Activated CD8-positive, alpha-beta memory T cell treated with anti-CD3 and anti-CD28 coated beads, Interleukin-2, amount 50 U/mL, for 48 hours (primary cell): ENCODE measurements at regions not wholly inside any gene's neighbourhood (a gene's known extent, or its start where the extent isn't known, plus 50 kb on each side); places are given as distances from the start of the nearest gene placed in this dataset.

Experiments used
- DNase-seq: peaks from one replicate; pipeline ENCODE4 v3.0.0-alpha.2; 2020

DNA sequence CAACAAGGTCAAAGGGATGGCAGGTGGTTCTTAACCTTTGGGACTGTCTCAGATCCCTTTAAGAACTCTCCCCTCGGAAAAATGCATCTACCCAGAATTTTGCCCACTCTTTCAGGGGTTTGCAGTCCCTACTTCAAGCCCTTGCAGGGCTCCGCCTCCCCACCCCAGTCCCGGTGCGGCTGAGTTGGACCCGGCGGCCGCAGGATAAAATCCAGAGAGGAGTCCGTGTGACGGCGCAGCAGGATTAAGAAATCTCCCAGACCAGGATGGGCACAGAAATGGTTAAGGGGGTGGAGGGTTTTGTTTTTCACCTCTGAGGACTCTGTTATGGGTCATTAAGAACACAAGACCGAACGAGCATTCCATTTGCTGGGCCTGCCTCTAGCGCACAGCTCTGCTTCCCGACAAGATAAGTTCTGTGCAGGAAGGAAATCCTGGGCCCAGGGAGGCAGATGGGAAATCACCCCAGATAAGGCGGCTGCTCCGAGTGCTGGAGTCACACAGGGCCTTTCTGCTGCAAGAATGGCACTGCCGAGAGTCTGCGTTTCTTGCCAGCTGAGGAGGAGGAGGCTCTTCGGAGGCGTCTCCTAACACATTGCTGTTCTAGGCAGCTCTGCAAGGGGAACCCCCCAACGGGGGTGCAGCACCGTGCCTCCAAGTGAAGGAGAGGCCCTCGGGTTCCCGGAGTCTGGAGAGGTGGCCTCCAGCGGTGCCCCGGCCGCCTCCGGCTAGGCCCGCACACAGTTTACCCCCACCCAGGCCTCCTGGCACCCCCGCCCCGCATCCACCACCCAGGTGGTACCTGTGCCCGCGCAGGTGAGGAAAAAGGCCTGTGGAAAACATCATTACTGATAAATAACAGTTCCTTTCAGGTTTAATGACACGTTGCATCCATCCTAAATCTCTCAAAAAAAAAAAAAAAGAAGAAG, 277.6 kb downstream of the BCOR start:
- DNase-seq = no peak

DNA sequence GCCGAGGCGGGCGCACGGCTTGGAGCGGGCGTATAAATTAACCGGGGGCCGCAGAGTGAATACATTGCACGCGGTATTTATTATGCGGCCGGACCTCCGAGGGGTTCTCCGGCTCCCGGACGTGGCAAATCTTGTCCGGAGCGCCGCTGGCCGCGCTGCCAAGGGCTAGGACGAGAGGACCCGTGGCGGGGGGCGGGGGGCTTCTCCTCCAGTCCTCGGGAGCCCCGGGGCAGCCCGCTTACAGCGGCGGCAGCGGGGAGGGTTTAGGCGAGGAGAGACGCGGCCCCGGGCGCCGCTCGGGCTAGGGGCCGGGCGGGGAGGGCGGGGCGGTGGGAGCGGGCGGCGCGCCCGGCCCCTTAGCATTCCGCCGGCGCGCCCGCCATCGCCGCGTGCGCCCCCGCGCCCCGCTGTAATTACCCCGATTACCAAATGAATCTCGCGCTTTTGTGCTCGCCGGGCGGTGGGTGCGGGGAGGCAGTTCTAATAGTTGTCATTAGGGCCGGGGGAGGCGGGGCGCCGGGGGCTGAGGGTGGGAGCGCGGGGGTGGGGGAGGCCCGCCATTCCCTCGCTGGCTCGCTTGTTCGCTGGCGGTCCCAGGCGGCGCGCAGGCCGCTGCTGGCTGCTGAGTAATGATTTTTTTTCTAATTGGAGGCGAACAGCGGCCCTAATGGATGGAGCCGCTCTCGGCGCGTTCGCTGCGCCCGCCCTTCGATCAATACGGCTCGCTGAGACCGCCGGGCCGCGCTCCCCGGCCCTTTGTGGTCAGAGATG, 276.6 kb downstream of the BCOR start:
- DNase-seq = no peak

DNA sequence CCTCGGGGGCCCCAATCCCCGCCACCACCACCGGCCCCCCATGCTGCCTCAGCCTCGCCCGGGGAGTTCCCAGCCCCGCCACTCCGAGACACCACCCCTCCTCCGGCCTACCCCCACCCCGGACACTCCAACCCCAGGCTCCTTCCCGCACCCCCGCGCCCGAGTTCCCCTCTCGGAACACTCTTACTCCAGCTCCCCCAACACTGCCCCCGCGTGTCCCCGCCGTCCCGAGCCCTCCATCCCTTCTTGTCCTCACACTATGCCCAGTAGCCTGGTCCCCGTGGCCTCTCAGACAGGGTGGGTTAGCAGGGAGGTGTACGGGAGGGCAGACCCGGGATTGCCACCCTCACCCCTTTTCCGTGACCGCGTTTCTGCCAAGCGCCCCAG, 276.1 kb downstream of the BCOR start:
- DNase-seq = no peak

DNA sequence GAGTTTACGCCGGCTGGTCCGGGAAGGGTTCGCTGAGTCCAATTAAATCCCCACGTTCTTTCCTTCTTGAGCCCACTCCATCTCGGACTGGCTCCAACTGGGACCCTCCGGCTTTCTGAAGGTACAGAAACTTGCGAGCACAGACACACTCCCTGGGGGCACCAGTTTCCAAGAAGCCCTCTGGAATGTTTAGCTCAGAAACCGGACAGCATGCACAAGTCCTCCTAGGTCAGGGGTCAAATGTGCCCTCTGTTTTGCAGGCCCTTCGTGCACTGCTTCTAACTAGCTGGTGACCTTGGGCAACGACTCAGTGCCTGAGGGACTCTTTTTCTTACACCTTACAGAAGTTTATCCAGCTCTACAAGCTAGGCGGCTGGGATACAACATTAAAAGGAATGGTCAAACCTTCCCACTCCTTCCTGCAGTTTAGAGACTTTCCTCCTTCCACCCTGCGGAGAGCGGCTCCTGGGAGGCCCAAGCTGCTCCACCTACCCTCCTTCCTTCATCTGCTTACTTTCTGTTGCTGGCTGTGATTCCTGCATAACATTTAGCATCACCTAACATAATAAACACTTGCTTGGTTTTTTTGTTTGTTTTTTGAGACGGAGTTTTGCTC, 275.5 kb downstream of the BCOR start:
- DNase-seq = no peak

DNA sequence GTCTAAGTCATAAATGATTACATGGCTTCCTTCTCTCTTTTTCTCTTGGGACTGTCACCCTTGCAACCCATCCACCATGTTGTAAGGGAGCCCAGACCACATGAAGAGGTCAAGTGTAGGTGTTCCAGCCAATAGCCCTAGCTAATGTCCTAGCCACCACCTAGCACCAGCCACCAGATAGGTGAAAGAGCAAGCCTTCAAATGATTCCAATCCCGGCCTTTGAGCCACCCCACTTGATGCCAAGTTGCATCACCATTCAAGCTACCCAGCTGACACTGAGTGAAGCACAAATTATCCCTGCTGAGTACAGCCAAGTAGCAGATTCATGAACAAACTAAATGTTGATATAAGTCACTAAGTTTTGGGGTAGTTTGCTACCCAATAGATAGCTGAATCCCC, 274.3 kb downstream of the BCOR start:
- DNase-seq = no peak

DNA sequence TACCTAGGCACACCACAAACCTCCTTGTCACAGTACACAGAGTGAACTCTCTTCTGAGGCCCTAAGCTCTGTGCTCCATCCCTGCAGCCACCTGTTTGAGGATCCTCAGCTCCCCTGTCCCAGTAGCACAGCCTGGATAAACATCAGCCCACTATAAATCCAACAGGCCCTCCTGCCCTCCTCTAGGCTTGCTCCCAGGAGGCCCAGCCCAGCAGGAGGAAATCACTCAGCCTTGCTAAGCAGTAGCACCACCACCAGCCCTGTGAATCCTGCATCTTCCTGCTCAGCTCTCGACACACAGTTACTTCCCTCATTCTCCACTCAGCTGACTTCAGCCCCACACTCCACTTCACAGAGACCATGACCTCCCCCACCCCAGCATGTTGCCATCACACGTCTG, 273.9 kb downstream of the BCOR start:
- DNase-seq = no peak

DNA sequence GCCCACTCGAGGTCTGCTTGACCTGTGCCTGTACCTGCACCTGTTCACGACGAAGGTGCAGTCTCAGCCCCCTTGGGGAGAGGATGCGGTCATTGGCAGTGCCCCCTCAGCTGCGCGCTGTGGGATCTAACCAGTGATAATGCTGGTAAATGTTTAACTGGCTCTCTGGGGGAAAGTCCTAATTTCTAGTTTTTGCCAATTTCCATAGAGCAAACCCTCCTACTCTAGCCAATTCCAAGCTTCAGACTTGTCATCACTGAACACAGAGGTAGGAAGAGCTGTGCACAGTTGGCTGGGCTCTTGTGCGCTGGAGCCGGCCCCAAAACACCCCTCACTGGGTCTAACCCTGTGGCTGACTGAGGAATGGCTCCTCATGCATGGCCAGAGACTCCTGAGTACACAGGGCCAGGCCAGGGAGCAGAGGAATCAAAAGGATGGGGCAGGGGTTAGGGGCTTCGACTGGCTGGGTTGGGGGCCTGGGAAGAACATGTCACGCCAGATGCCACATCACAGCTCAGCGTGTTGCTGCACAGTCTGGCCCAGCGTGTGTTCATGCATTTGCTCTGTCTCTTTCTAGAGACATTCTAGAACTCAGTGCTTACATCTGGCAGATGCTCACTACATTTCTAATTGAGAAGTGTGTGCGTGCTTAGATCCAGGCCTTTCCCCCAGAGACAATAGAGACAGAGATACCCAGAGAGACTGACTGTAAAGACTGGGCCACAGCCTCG, 270.8 kb downstream of the BCOR start:
- DNase-seq = no peak

DNA sequence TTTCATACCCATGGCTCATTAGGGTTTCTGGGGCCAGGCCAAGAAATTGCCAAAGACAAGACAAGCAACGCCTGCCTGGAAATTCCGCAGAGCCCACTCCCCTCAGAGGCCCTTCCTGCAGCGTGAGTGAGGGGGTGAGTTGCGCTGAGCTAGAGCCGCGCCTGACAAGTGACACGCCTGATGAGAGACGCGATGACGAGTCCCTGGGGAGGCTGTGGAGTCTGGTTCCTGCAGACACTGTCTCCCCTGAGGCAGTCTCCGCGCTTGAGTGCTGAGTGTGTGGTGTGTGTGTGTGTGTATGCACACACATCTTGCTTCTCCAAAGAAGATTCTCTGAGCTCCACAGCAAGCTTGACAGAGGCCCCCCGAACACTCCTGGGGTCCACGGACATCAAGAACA, 269.8 kb downstream of the BCOR start:
- DNase-seq = no peak

DNA sequence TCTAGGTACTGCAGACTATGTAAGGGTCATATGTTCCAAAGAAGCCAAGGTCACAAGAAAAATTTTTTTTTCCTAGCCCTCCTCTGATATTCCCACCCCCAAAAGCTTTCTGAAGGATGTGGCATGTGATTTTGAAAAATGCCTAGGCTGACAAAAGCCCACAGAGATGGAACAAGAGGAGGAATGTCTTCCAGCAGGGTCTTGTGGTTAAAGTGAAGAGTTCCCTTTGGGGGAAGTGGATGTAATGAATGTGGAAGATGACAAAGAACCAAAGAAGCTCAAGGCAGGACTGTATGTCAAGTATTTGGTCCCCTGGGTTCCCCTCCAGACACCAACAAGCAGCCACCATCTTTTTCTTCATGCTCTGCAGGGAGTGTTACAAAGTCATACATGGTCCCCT, 268.8 kb downstream of the BCOR start:
- DNase-seq = no peak

DNA sequence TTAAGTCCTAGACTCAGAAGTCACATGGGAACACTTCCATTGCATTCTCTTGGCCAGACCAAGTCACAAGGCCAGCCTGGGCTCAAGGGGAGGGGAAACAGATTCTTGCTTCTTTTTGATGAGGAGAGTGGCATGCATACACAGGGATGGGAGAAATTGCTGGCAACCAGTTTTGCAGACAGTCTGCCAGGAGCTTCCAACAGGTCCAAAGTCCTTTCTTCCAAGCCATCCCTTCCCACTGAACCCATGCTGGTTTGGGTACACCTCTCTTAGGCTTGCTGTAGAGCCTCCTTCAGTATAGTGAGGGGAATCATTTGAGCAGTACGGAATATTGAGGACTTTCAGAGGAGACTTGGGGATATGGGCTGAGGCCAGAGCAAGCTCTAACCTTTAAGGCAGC, 267.8 kb downstream of the BCOR start:
- no peak for DNase-seq

DNA sequence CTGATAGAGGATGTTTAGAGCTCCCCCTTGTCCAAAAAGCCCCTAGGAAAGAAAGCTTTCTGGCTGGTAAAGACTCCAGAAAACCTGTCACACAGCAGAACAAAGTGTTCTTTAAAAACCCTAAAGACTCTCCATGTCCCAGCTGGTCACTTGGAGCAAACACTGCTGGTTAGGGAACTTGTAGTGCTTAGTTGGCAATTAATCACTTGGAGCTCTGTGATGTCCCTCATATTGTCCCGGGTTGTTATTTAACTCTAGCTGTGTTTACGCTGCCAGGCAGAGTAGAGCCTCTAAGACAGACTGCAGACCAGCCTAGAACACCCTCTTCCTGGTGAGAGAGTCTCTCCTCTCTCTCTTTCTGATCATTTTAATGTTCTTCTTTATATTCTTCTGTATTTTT, 267.3 kb downstream of the BCOR start:
- DNase-seq = no peak

DNA sequence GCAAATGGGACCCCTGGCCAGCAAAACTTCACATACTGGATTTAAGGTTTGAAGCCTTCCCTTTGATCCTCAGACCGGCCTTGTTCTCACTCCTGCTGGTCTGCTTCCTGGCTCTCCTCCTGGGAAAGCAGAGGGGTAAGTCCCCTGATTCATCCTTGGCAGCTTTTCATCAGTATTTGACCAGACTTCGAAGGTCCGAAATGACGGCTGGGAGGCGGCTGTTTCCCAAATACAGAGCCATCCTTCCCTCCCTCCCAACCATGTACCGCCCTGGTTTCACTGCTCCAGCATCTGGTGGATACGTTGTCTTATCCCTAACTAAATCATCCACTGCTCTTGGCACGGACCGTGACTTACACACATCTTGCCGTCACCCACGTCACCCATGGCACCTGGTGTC, 265.5 kb downstream of the BCOR start:
- DNase-seq = no peak

DNA sequence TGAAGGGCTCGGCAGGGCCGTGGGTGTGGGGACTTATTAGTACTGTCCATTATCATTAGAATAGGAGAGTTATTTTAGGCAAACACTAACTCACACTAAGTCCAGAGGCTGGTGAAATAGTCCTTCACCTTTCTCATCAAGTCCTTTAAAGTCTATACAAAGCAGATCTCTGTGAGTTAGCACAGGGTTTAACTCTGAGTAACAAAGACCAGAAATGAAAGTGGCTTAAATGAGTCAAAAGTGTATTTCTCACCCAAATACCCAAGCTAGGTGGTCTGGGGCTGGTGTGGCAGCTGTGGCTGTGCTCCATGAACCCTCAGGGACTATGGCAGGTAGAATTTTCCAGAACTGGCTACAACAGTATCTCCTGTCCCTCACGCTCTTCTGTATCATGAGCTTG, 263.2 kb downstream of the BCOR start:
- no peak for DNase-seq

DNA sequence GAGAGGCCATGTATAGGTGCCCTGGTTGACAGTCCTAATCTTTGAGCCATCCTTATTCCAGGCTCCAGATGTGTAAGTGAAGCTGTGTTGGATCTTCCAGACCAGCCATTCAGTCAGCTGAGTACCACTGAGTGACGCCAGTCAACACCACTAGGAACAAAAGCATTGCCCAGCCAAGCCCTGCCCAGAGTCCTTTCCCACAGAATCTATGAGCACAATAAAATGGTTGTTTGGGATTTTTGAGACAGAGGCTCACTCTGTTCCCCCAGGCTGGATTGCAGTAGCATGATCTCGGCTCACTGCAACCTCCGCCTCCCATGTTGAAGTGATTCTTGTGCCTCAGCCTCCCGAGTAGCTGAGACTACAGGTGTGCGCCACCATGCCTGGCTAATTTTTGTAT, 262.5 kb downstream of the BCOR start:
- DNase-seq = no peak

DNA sequence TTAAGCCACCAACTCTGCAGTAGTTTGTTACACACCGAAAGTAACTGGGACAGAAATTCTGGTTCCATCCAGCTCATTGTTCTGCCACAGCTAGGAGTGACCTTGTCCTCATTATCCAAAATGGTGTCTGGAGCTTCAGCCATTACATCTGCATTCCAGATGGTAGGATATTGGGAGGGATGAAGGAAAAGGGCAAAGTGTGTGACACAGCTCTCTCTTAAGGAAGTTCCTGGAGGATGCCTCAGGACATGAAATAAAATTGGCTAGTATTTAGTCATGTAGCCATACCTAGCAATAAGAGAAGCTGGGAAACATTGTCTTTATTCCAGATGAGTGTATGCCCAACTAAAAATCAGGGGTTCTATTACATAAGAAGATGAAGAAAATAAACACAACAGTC, 262.0 kb downstream of the BCOR start:
- no peak for DNase-seq

DNA sequence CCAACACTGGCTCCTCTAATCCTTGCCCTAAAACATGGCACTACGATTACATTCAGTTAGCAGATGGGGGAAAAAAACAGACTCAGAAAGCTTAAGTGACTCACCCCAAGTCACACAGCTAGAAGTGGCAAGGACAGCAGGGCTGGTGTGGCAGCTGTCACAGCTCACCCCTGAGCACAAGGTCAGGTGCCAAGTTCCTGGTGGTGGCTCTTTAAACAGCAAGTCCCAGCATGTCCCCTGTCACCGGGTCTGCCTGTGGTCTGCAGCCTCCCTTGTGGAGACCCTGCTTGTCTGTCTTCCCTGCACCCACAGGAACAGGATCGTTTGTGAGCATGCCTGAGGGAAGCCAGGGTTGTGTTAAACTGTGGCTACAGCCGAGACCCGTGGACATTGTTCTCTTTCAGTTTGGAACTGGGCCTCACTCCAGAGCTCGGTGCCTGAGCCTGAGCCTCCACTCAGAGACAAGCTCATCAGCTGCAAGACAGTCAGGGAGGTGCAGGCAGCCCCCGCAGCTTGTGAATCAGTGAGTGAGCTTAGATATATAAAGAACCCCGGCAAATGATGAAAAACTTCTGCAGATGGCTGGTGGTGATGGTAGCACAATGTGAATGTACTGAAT, 260.8 kb downstream of the BCOR start:
- DNase-seq = no peak

DNA sequence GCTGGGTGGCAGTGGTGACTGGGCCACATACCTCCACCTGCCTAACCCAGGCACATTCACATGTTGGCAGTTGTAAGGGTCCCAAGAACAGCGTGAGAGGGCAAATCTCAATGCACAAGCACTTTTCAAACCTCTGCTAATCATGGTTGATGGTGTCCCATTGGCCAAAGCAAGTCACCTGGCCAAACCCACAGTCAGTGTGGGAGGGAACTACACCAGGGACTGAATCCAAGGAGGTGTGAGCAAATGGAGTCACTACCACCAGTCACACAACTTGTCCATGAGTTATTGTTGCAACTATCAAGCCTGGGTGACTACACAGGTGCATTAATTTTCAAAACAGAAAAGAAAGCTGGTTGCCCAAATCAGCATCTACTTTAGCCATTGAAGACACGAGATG, 260.1 kb downstream of the BCOR start:
- DNase-seq = no peak

DNA sequence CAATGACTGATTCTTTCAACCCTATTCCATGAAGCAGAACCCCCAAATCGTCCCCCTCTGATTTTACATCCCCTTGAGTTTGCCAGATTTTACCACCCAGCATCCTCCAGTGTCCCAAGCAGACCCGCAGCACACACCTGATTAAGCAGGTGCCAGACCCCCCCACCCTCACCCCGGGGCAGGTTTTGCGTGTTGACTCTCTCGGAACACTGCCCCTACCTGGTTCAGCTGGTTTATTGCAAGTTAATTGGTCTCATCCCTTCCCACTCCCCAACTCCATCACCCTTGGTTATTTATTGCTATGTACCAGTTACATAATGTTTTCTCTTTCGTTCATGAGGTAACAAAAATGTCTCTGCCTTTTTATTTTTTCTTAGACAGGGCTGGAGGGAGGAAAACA, 258.4 kb downstream of the BCOR start:
- DNase-seq = no peak

DNA sequence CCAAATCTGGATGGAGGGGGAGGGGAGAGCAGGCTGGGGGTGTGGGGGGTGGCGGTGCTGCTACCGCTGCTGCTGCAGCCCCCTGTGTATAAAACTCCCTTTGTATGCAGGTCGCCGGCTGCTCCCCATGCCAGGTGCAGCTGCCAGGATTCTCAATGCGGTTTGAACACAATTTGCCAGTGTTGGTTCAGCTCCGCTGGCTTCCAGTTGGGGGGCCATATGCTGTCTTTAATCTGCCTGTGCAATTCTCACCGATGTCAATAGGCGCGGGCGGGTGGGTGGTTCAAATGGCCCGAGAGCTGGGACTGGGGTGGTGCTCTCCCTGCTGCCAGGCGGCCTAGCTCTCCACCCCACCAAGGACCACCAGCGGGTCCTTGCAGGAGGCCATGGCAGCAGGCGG, 257.6 kb downstream of the BCOR start:
- DNase-seq = no peak

DNA sequence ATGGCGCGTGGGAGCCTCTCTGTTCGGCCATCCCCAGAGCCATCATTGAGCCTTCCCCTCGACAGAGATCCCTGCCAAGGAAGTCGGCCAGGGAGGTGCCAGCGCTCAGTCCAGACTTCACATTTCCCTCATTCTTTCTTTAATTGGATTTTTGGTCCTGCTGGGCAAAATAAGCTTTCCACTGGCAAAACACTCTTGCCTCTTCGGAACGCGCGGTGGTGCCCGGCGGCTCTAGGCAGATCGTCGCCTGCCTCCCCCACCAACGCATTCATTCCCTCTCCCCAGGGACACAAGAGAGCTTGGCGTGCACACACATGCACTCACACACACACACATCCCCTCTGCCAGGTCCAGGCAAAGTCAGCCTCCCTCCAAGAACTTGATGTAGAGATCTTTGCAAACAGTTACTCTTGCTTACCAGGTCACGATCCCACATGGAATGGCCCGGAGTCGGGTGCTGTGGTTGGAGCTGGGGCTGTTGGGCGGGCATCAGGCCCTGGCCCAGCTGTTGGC, 257.1 kb downstream of the BCOR start:
- DNase-seq = no peak

DNA sequence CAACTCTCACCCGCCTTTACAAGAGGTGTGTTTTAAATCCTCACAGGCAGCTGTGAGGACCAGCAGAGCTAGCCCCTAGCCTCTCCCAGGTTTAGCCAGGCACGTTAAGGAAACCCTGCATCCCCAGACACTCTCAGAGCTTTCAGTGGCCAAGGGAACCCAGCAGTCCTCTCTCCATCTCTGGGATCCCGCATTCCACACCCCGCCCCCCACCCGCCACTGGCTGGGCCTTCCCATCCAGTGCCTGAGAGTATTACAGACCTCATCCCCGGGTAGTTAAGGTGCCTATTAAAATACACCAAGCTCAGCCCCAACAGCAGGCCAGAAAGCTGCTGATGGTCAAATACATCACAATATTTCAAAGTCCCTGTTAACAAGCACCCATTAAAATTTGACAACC, 256.2 kb downstream of the BCOR start:
- DNase-seq = no peak

DNA sequence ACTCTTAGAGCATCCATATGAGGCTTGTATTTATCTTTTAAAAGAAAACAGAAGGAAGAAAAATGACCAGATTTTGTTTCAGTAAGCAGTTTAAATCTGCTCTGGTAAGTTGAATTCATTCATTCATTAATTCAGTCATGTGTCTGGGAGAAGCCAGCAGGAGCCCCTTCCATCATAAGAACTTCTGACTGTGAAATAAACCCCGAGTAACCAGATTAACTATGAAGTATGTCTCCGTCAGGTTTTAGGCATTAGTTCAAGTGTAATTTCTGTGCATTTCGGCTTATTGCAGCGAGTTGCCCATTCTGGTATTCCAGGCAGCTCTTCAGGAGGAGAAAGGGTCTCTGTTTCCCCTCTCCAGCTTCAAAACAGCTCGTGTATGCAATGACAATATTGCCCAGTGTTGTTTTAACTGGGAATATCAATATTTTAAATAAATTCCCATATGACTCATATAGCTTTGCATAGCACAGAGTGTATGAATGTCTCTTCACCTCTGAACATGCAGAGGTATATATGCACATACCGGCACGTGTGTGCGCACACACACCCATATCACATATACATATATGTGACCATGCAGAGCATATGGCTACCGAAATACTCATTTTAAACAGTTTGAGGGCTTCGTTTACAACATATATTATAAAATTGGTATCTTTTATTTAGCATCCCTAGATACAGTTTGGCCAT, 255.3 kb downstream of the BCOR start:
- no peak for DNase-seq
